ENCODE measurements at regions not wholly inside any gene's neighbourhood (a gene's known extent, or its start where the extent isn't known, plus 50 kb on each side); places are given as distances from the start of the nearest gene placed in this dataset.
"Not testable (repeated sequence)": the region's sequence is repeated elsewhere in the genome, so short reads cannot be mapped to it uniquely, and the experiment has no call there.

DNA sequence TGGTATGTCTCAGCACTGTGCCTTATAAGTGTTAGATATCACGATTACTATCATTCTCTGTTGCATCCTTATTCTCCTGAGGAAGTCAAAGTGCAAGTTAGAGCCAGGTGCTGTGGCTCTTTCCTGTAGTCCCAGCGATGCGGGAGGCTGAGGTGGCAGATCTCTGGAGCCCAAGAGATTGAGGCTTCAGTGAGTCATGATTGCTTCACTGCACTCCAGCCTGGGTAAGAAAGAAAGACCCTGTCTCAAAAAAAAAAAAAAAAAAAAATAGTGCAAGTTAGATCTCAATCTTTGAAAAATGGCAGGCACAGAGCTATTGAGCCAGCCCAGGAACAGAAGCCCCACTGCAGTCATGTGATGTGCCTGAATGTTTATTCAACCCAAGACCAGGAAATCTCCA lies 147.8 kb upstream of the POGK start:
- DNase-seq (ENCODE audit: low read depth in 2 of 3, low spot score in 2 of 3): no peak

DNA sequence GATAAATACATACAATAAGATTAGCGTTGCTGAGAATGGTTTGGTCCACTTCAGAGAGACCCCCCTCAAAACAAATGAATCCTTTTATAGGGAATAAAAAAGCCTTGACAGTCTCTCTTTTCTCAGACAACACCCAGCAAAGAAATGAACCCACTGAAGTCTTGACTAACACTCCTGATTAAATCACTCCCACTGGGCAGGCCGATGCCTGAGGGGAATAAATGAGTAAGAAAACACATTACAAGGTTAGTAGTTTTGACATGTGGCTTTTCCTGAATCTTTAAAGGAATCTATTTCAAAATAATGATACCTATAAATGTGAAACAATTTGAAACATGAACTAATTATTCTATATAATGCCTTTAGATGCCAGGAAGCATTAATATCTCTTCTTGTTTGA lies 146.9 kb upstream of the POGK start:
- DNase-seq (ENCODE audit: low read depth in 2 of 3, low spot score in 2 of 3): no peak

DNA sequence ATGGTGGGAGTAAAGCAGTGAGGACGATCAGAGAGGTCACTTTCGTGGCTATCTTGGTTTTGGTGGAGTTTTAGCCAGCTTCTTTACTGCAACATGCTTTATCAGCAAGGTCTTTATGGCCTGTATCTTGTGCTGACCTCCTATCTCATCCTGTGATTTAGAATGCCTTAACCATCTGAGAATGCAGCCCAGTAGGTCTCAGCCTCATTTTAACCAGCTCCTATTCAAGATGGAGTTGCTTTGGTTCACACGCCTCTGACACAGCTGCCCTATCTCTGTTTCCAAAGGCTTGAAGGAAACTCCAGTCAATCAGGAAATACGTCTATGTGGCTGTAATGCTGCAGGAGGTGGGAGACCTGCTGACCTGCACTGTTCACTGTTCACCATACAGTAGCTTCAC lies 146.1 kb upstream of the POGK start:
- no peak for DNase-seq (ENCODE audit: low read depth in 2 of 3, low spot score in 2 of 3)

DNA sequence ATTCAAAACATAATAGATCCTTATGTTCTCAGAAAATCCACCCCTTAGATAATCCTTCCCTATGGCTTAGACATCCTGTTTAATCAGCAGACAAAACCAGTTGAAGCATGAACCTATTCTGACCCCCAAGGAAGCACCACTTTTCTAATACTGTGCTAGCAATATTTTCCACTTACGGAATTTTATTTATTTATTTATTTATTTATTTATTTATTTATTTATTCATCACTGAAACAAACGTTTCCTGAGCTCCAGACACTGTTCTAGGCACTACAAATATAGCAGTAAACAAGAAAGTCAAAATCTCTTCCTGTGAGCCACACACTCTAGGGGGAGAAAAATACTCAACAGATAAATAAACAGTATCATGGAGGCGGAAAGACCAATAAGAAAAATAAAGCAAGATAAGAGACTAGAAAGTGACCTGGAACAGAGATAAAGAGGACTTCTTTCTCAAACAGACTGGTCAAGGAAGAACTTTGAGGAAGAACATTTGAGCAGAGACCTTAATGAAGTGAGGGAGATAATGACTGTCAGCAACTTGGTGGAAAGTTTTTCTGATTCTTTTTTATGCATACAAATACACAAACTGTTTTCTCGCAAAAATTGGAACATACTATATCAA lies 145.5 kb upstream of the POGK start:
- no peak for DNase-seq (ENCODE audit: low read depth in 2 of 3, low spot score in 2 of 3)

DNA sequence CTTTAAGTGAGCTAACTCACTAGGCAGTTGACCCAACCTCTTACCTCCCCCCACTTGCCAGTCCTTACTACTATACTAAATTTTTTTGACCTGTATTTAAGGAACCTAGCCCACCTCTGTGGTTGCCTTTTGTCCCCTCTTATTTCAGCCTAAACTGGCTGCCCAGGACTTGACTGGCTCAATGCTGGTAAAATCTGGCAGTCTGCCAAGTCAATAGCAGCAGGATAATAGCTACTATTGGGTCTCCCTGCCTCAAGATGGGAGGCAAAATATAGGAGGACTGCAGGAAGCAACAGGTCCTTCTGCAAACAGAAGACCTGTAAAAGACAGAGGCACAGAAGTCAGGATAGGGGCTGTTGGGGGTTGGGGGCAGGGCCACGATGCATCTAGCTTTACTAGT lies 144.2 kb upstream of the POGK start:
- no peak for DNase-seq (ENCODE audit: low read depth in 2 of 3, low spot score in 2 of 3)

DNA sequence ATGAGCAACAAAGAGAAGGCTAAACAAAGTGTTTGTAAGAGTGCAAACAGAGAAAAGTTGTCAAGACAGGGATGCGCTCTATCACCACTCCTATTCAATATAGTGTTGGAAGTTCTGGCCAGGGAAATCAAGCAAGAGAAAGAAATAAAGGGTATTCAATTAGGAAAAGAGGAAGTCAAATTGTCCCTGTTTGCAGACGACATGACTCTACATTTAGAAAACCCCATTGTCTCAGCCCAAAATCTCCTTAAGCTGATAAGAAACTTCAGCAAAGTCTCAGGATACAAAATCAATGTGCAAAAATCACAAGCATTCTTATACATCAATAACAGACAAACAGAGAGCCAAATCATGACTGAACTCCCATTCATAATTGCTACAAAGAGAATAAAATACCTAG lies 143.4 kb upstream of the POGK start:
- not testable (repeated sequence) for DNase-seq (ENCODE audit: low read depth in 2 of 3, low spot score in 2 of 3)

DNA sequence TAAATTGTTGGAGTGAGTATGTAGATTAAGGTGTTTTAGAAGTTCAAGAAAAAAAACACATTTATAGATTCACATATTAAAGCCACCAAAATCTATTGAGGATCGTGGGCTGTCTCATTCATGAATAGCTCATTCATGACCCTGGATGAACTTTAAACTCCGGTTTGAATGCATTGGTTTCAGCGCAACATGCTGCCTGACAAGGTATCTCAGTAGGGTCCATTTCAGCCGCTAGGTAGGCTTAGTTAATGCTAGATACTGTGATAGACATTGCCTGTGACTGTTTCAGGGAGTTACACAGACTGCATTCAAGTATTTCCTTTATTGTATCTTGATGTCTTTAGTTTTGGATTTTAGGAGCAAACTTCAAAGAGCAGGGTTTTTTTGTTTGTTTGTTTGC lies 140.5 kb upstream of the POGK start:
- no peak for DNase-seq (ENCODE audit: low read depth in 2 of 3, low spot score in 2 of 3)

DNA sequence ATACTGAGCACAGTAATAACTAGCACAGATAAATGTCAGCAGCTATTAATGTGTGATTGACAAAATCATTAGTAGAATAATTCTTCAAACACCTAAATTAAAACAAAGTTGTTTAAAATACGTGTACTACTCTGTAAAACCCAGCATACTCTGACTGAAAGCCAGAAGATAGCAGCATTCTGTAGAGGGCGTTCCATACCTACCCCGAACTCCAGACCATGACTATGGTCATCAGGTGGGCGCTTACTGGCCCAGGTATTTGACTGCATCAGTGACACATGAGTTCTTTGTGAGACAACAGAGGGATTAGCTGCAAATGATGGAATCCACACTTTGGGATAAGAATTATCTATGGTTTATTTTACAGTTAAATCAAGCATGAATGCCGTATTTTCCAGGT lies 139.7 kb upstream of the POGK start:
- DNase-seq (ENCODE audit: low read depth in 2 of 3, low spot score in 2 of 3): no peak

DNA sequence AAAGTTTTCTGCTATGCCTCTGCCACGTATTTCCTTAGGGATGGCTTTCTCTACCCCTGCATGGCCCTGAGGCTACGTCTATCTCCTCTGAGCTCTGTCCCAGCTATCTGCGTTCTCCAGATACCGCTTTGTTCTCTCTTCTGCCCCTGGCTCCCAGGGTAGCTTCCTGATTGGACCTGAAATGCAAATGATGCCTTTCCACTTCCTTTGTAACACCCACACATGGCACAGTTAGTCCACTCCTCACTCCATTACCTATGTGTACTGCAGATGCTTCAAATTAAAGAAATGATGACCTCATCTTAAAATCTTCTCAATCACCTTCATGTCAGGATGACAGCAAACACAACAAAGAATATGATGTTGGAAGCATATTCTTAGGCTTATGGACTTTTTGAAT lies 138.6 kb upstream of the POGK start:
- DNase-seq (ENCODE audit: low read depth in 2 of 3, low spot score in 2 of 3): no peak

DNA sequence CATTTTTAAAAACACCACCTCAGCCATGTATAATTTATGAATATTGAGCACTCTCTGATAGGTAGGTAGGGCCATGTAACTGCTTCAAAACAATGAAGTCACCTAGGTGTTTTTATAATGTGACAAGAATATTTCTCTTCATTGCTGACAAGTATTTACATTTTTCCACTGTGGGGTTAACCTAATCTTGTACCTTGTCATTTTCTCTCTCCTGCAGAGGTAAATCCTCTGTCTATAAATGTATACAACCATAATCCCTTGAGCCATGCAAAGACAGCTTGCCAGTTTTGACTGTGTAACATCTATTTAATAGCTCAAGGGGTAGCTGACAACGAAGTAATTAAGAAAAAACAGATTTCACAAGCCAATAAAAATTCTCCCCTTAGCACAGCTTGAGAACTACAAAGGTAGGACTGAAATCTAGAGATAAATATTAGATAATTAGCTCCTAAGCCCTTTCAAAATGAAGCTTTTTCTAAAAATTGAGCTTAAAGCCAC lies 137.6 kb upstream of the POGK start:
- no peak for DNase-seq (ENCODE audit: low read depth in 2 of 3, low spot score in 2 of 3)

DNA sequence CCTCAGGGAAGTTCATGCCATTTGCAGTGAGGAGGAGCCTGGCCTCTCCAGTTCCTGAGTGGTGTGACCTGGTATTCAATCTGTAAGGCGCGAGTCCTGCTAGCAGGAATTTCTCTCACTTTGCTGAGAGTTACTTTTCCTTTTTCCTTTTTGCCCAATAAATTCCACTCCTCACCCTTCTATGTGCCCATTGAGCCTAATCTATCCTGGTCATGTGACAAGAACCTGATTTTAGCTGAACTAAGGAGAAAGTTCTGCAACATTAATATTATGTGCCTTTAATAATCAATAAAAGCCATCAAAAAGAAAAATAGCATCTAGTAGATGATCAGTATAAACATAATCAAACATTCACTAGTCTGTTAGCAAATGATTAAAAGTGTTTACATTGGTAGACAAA lies 136.1 kb upstream of the POGK start:
- DNase-seq (ENCODE audit: low read depth in 2 of 3, low spot score in 2 of 3): no peak

DNA sequence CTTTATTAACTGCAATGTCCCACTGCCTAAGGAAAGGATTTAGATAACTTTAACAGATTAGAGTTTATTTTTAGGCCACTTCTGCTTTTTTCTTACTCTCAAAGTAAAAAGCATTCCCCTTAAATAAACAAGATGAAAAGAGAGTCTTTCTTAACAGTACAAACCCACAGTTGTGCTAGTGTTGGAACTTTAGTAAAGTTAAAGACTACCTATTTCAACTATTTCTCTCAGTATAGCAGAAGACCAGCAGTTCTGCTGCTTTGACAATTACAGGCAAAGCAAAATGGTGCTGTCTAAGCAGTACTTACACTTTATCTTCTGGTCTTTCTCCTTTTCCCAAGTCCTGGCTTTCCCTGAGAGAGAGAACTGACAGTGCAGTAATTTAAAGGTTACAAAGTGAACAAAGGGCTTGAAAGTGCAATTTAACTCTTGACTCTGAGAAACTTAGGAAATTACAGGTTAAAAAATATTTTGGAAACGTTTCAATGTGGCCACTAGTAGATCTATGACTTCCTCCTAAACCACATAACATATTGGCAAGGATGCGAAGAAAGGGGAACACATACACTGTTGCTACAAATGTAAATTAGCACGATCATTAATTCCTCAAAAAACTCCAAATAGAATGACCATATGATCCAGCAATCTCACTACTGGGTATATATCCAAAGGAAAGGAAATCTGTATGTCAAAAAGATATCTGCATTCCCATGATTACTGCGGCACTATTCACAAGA lies 135.4 kb upstream of the POGK start:
- DNase-seq (ENCODE audit: low read depth in 2 of 3, low spot score in 2 of 3): no peak

DNA sequence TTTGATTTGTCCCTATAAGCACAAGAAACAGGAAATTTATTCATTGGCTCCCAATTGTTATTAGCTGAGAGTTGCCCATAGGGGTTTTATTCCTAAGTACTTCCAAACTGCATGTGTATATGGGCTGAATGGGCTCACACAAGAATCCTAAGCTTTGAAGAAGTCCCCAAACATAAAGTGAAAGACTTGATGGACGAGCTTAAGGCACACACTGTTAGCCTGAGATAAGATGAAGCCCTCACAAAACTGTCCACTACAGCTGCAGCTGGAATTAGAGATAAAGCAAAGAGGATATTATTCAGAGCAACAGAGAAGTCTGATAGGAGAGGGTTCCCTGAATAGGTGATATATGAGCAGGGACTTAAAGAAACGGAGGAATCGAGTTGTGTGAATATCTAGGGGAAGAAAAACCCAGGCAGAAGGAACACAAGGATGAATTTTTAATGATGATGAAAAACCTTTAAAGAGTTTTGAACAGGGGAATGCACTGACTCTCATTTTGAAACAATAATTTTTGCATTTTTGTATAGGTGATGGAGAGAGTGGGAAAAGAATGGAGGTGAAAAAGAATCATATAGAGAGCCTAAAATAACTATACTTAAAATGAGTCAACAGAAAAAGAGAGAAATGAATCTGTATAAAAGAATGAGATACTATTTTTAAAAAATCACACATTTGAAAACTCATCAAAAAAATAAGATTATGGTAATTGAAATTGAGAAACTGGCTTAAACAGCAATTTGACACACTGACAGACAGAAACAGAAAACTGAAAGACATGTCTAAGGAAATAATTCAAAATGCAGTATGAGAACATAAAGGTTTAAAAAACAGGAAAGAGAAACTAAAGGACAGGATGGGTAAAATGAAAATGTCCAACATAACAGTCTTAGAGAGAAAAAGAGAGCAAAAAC lies 133.6 kb upstream of the POGK start:
- no peak for DNase-seq (ENCODE audit: low read depth in 2 of 3, low spot score in 2 of 3)

DNA sequence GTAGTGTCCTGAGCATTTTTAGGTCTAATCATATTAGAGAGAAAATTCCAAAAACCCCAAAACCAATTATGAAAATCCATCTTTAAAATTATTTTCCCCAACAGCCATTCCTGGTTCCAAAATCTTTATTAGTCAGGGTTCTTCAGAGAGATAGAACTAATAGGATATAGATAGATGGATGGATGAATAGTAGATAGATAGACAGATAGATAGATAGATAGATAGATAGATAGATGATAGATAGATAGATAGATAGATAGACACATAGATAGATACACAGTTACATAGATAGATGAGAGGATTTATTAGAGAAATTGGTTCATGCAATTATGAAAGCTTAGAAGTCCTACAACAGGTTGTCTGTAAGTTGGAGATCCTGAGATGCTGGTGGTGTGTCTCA lies 122.7 kb upstream of the POGK start:
- no peak for DNase-seq (ENCODE audit: low read depth in 2 of 3, low spot score in 2 of 3)

DNA sequence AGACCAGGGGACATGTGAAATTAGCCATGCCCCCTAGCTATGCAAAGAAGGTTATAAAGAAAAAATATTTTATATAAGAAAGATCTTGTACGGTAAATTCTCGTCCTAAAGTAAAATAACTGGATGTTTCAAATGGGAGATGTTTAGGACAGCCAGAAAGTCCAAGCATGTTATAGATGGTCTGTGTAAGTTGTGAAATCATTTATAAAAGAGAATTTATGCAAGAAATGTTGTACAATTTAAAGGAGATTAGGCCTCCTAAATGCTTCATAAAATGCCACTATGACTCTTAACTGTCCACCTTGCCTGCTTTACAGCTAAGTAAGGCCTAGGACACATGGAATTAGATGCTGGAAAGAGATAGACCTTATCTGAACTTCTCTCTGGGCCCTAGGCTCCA lies 118.1 kb upstream of the POGK start:
- no peak for DNase-seq (ENCODE audit: low read depth in 2 of 3, low spot score in 2 of 3)

DNA sequence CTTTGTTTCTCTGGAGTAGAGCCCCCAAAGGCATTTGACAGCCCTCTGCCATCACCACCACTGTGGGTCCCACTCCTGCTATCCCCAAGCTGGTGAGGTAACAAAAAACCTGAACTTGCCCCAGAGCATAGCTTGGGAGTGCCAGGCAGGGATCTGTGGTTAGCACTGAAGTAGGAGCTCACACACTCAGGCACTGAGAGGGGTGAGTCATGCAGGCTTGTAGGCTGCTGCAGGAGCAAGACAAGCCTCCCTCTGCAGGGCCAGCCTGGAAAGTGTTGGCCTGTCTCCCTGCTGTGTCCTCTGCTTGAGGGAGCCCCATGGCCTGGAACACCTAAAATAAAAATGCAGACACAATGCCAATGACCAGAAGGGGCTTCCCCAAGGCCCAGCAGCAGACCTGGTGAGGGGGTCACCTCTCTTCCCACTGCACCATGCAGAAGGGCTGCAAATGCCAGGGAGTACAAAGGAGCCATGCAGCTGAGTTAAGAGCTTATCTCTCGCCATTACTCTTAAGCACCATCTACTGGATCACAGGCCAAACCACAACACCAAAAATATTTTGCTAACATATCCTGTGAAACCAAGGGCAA lies 108.9 kb upstream of the POGK start:
- DNase-seq (ENCODE audit: low read depth in 2 of 3, low spot score in 2 of 3): no peak

DNA sequence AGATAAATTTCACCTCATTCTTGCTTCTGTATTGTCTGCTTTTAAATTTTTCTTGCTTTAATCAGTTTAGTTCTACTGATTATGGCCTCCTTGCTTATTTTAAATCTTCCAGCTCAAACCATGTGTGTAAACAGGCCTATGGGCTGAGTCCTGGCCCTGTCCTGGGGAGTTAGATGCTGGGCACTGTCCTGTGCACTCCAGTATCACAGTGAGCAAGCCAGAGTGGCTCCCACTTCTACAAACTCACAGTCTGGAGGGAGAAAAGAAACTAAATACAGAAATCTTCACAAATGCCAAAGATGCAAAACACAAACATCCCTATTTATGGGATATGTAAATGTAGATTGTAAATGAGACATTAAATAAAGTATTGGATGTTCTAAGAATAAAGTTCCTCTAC lies 101.1 kb upstream of the POGK start:
- no peak for DNase-seq (ENCODE audit: low read depth in 2 of 3, low spot score in 2 of 3)

DNA sequence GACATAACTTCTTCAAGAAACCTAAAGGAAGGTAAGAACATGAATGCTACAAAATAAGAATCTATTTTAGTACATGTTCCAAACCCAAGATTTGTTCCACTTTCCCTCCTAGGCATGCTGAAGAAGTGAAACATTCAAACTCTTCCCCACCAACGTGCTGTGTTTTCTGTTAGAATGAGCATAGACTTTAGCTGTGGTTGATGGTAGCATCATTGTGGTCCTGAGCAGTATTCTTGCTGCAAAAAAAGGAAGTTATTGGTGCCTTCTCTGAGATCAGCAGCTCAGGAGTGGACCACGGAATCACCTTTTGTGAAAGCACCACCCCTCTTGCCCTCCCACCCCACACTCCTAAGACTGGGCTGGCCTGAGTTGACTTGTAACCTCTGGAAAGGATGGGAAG lies 100.4 kb upstream of the POGK start:
- no peak for DNase-seq (ENCODE audit: low read depth in 2 of 3, low spot score in 2 of 3)

DNA sequence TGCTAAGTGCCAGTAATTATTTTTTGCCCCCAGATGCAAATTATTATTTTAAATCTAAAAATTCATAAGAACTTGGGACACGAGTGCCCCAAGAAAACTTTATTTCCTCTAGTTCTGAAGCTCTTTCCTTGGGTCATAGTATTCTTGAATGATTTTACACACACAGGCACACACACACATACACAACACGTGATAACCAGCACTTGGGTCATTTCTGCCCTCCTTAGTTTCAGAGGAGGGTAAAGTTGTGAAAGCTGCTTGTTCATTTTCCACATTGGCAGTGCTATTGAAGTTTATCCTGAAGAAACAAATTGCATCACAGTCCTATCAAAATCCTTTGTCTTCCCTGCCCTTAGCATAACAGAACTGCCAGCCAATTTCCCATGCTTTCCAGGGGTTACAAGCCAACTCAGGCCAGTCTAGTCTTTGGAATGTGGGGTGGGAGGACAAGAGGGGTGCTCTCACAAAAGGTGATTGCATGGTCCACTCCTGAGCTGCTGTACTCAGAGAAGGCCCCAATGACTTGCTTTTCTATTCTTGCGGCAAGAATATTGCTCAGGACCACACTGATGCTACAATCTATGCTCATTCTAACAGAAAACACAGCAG lies 98.5 kb upstream of the POGK start:
- DNase-seq (ENCODE audit: low read depth in 2 of 3, low spot score in 2 of 3): no peak

DNA sequence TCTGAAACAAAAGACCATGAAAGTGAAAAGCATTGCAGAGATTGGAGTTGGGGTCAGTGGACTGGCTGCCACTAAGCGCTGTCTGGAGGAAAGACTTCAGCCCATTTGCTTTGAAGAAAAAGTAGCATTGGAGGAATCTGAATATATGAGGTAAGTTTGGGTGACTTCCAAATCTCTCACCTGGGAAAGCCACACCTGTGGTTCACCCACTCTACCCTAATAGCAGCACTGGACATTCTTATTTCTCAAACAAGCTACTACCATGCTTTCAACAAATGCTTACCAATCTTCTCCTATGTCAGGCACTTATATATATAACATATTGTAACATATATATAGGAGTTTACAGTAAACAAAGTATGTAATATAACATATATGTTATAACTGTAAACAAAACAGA lies 76.0 kb upstream of the POGK start:
- DNase-seq (ENCODE audit: low read depth in 2 of 3, low spot score in 2 of 3): no peak

DNA sequence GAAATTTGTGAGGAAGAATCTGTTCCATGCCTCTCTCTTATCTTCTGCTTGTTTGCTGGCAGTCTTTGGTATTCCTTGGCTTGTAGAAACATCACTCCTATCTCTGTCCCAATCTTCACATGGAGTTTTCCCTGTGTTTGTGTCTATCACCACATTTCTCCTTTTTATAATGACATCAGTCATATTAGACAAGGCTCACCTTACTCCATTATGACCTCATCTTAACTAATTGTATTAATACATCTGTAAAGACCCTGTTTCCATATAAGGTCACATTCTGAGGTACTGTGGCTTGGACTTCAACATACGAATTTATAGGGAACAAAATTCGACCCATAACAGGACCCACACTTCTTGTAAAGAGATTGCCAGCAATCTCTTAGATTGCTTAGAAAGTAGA lies 72.3 kb upstream of the POGK start:
- no peak for DNase-seq (ENCODE audit: low read depth in 2 of 3, low spot score in 2 of 3)

All from activated CD8-positive, alpha-beta memory T cell treated with anti-CD3 and anti-CD28 coated beads for 48 hours (primary cell).